Loucy (cell line): ENCODE measurements at regions not wholly inside any gene's neighbourhood (a gene's known extent, or its start where the extent isn't known, plus 50 kb on each side); places are given as distances from the start of the nearest gene placed in this dataset.

Source experiments
- H2AFZ ChIP-seq: fragments of 200-600 bp; sonication (generic); 2 replicates; pipeline ENCODE4 v1.6.0; 2016; ENCODE audit warnings: antibody characterized with exemption, mild to moderate bottlenecking, low read length, moderate library complexity
- H3F3A ChIP-seq: fragments of 200-600 bp; 2 replicates; pipeline ENCODE4 v1.6.0; 2016; ENCODE audit warnings: antibody characterized with exemption, low read depth, mild to moderate bottlenecking
- H3K27me3 ChIP-seq: fragments of 200-600 bp; sonication (generic); 2 replicates; pipeline ENCODE4 v1.6.1; 2014; ENCODE audit warnings: low read length, mild to moderate bottlenecking; ENCODE audit not compliant: insufficient read depth, poor library complexity, severe bottlenecking
- H3K36me3 ChIP-seq: fragments of 200-600 bp; sonication (generic); 2 replicates; pipeline ENCODE4 v1.6.1; 2016; ENCODE audit warnings: low read length; ENCODE audit not compliant: insufficient read depth
- H3K4me1 ChIP-seq: fragments of 200-600 bp; sonication (generic); 2 replicates; pipeline ENCODE4 v1.5.1; 2014; ENCODE audit warnings: low read length, mild to moderate bottlenecking; ENCODE audit not compliant: insufficient read depth, poor library complexity, severe bottlenecking
- H3K4me2 ChIP-seq: fragments of 200-600 bp; sonication (generic); 2 replicates; pipeline ENCODE4 v1.6.0; 2014; ENCODE audit warnings: antibody characterized with exemption, low read length, low read depth, mild to moderate bottlenecking; ENCODE audit not compliant: poor library complexity, severe bottlenecking
- H3K4me3 ChIP-seq: fragments of 200-600 bp; sonication (generic); 2 replicates; pipeline ENCODE4 v1.5.1; 2014; ENCODE audit warnings: low read length, mild to moderate bottlenecking, mixed read lengths; ENCODE audit not compliant: poor library complexity, severe bottlenecking
- H3K79me2 ChIP-seq: fragments of 200-600 bp; sonication (generic); 2 replicates; pipeline ENCODE4 v1.6.1; 2014; ENCODE audit warnings: low read length; ENCODE audit not compliant: insufficient read depth
- H3K9ac ChIP-seq: fragments of 200-600 bp; sonication (generic); 2 replicates; pipeline ENCODE4 v1.6.0; 2014; ENCODE audit warnings: mild to moderate bottlenecking, low read depth, low read length, moderate library complexity; ENCODE audit not compliant: poor library complexity, severe bottlenecking
- H3K9me2 ChIP-seq: fragments of 200-600 bp; sonication (generic); replicated peaks from 2 replicates; pipeline ENCODE4 v1.6.1; 2016; ENCODE audit warnings: low read depth, low read length, mixed read lengths
- H3K9me3 ChIP-seq: fragments of 200-600 bp; sonication (generic); 2 replicates; pipeline ENCODE4 v1.6.1; 2014; ENCODE audit warnings: mild to moderate bottlenecking, antibody characterized with exemption, low read length, low read depth; ENCODE audit not compliant: insufficient read depth
- H4K20me1 ChIP-seq: fragments of 200-600 bp; sonication (generic); 2 replicates; pipeline ENCODE4 v1.6.0; 2014; ENCODE audit warnings: antibody characterized with exemption, low read length, mild to moderate bottlenecking; ENCODE audit not compliant: insufficient read depth, poor library complexity, severe bottlenecking
- CTCF ChIP-seq: fragments of 200-600 bp; sonication (generic); conservative IDR thresholded peaks from 2 replicates; pipeline ENCODE4 v1.5.1; 2014; ENCODE audit warnings: mild to moderate bottlenecking, antibody characterized with exemption, low read length
- EZH2phosphoT487 ChIP-seq: fragments of 200-600 bp; IDR thresholded peaks from 2 replicates; pipeline ENCODE4 v1.6.1; 2018; ENCODE audit warnings: antibody characterized with exemption, mild to moderate bottlenecking, moderate library complexity, borderline replicate concordance

DNA sequence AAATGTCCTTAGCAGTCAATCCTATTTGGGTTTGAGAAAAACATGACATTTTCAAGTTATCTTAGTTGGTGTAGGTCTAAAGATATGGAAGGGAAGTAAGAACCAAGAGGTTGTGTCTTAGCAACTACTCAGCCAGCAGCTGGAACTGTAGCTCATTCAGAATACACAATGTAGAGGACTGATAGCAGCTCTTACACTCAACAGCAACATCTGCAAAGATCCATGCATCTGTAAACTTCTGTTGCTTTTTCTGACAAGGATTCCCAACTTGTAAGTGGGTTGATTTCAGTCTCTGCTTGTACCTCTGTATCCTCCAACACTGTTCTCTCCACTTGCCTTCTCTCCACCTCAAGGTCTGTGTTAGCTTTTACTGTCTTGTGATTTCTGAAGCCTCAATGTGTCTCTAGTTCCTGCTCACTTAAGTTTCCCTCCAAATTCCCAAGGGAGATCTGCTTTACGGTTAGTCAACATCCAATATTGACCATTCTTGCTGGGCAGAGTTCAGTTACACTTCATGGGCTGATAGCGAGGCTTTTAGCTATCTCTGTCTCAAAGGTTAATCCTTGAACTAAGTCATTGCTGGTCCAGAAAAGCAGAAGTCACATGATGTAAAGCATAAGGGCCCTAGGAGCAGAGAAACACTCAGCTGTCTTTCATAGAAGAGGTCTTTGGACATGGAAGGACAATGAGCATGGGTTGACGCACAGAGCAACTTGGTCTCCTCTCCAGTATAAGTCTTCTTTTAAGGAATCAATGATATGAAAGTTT is 71.6 kb upstream of the LGSN start:
- TF ChIP-seq CTCF (no peak), EZH2phosphoT487 (no peak)
- H4K20me1 ChIP-seq, result no peaks in the 10 kb centered on the region
- no peaks in the 10 kb centered on the region for H3K36me3 ChIP-seq
- H3K4me3 ChIP-seq, result no peak overlapping the region
- no peaks in the 10 kb centered on the region for H3F3A ChIP-seq
- H3K4me2 ChIP-seq, result no peak overlapping the region
- no peaks in the 10 kb centered on the region for H3K27me3 ChIP-seq
- no peak overlapping the region for H3K9ac ChIP-seq
- H3K4me1 ChIP-seq, result no peaks in the 10 kb centered on the region
- no peak overlapping the region for H2AFZ ChIP-seq
- H3K79me2 ChIP-seq, result no peaks in the 10 kb centered on the region
- no peaks in the 10 kb centered on the region for H3K9me2 ChIP-seq
- H3K9me3 ChIP-seq, result no peaks in the 10 kb centered on the region

- H3K9me3 ChIP-seq, result no peaks in the 10 kb centered on the region
- no peaks in the 10 kb centered on the region for H3K4me1 ChIP-seq
- no peaks in the 10 kb centered on the region for H3K27me3 ChIP-seq
- no peaks in the 10 kb centered on the region for H3K9me2 ChIP-seq
- no peaks in the 10 kb centered on the region for H4K20me1 ChIP-seq
- H3K9ac ChIP-seq, result no peak overlapping the region
- no peak overlapping the region for H3K4me2 ChIP-seq
- TF ChIP-seq EZH2phosphoT487, result no peak
- TF ChIP-seq CTCF, result no peak
- no peak overlapping the region for H3K4me3 ChIP-seq
- H3K36me3 ChIP-seq, result no peaks in the 10 kb centered on the region
- no peaks in the 10 kb centered on the region for H3K79me2 ChIP-seq
- H2AFZ ChIP-seq, result no peak overlapping the region
- no peaks in the 10 kb centered on the region for H3F3A ChIP-seq
Observed at GRCh38 chr6:63392092-63392724, 72.4 kb upstream of the LGSN start.

GRCh38 chr6:63394656-63395308 is 75.0 kb upstream of the LGSN start:
- no peak overlapping the region for H2AFZ ChIP-seq
- no peaks in the 10 kb centered on the region for H3K4me1 ChIP-seq
- H3K4me3 ChIP-seq, result no peak overlapping the region
- no peaks in the 10 kb centered on the region for H3K9me2 ChIP-seq
- H3F3A ChIP-seq, result no peaks in the 10 kb centered on the region
- H3K36me3 ChIP-seq, result no peaks in the 10 kb centered on the region
- TF ChIP-seq CTCF (no peak), EZH2phosphoT487 (no peak)
- no peaks in the 10 kb centered on the region for H3K9me3 ChIP-seq
- no peaks in the 10 kb centered on the region for H4K20me1 ChIP-seq
- no peaks in the 10 kb centered on the region for H3K79me2 ChIP-seq
- no peak overlapping the region for H3K4me2 ChIP-seq
- H3K27me3 ChIP-seq, result no peaks in the 10 kb centered on the region
- no peak overlapping the region for H3K9ac ChIP-seq
